SK-N-SH treated with all-trans-retinoic acid at 6 μM for 48 hours (cell line): ENCODE measurements at regions not wholly inside any gene's neighbourhood (a gene's known extent, or its start where the extent isn't known, plus 50 kb on each side); places are given as distances from the start of the nearest gene placed in this dataset.

Experiments
- BACH2 ChIP-seq: fragments of 250-450 bp; sonication (Bioruptor Pico); IDR thresholded peaks from 2 replicates; pipeline ENCODE4 v1.9.0; 2021; ENCODE audit warnings: mild to moderate bottlenecking, borderline replicate concordance
- PATZ1 ChIP-seq: fragments of 250-450 bp; sonication (Bioruptor Pico); IDR thresholded peaks from 2 replicates; pipeline ENCODE4 v1.8.0; 2020; ENCODE audit warnings: mild to moderate bottlenecking, moderate library complexity, borderline replicate concordance
- POU6F1 ChIP-seq: fragments of 250-450 bp; sonication (Bioruptor Pico); IDR thresholded peaks from 2 replicates; pipeline ENCODE4 v1.8.0; 2021; ENCODE audit warnings: low read depth, mild to moderate bottlenecking, moderate library complexity, borderline replicate concordance
- RARB ChIP-seq: fragments of 250-450 bp; sonication (Bioruptor Pico); IDR thresholded peaks from 2 replicates; pipeline ENCODE4 v1.8.0; 2021; ENCODE audit warnings: mild to moderate bottlenecking, moderate library complexity
- TOX ChIP-seq: fragments of 250-450 bp; sonication (Bioruptor Pico); IDR thresholded peaks from 2 replicates; pipeline ENCODE4 v1.8.0; 2021; ENCODE audit warnings: mild to moderate bottlenecking, moderate library complexity, borderline replicate concordance
- TSHZ2 ChIP-seq: fragments of 250-450 bp; sonication (Bioruptor Pico); IDR thresholded peaks from 2 replicates; pipeline ENCODE4 v1.5.0; 2020; ENCODE audit warnings: mild to moderate bottlenecking, moderate library complexity
- ZC3H10 ChIP-seq: fragments of 250-450 bp; sonication (Bioruptor Pico); IDR thresholded peaks from 2 replicates; pipeline ENCODE4 v1.5.1; 2021; ENCODE audit warnings: mild to moderate bottlenecking, moderate library complexity
- ZFP3 ChIP-seq: fragments of 250-450 bp; sonication (Bioruptor Pico); IDR thresholded peaks from 2 replicates; pipeline ENCODE4 v1.5.0; 2020; ENCODE audit warnings: mild to moderate bottlenecking, moderate library complexity
- ZNF70 ChIP-seq: fragments of 450-650 bp; formaldehyde crosslinking; IDR thresholded peaks from 2 replicates; pipeline ENCODE4 v1.5.0; 2020; ENCODE audit warnings: mild to moderate bottlenecking, moderate library complexity

- TF ChIP-seq PATZ1 (CRISPR knock-in tag) (no peak), BACH2 (CRISPR knock-in tag) (no peak), POU6F1 (CRISPR knock-in tag) (no peak), ZC3H10 (CRISPR knock-in tag) (no peak), TOX (CRISPR knock-in tag) (no peak), TSHZ2 (no peak), ZFP3 (CRISPR knock-in tag) (no peak), RARB (CRISPR knock-in tag) (no peak), ZNF70 (CRISPR knock-in tag) (no peak)
These were observed 109.6 kb upstream of the NDP start for GRCh38 chrX:44082829-44083228.
